ENCODE measurements at regions not wholly inside any gene's neighbourhood (a gene's known extent, or its start where the extent isn't known, plus 50 kb on each side); places are given as distances from the start of the nearest gene placed in this dataset.
"Not testable (repeated sequence)": the region's sequence is repeated elsewhere in the genome, so short reads cannot be mapped to it uniquely, and the experiment has no call there.

DNA sequence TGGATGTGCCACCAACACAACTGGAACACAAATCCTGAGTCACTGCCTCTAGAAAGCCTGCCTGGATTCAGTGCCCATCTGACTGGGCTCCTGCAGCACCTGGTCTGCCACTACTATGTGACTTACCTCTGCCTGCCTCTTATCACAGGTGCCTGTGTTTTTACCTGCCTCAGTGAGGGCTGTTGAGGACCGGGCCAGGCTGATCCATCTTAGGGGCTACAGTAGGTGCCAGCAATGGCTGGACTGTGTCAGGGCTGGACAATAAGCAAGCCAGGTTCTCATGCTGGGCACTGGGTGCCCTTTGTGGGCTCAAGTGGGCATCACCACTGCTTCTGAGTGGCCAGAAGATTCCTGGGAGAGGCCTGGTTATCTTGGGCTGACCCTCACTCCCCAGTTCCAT is 948.6 kb upstream of the TPTE start:
- not testable (repeated sequence) for TF ChIP-seq POLR2A (IDR thresholded peaks at IDR 0.05)
- TF ChIP-seq, protein P1, sequence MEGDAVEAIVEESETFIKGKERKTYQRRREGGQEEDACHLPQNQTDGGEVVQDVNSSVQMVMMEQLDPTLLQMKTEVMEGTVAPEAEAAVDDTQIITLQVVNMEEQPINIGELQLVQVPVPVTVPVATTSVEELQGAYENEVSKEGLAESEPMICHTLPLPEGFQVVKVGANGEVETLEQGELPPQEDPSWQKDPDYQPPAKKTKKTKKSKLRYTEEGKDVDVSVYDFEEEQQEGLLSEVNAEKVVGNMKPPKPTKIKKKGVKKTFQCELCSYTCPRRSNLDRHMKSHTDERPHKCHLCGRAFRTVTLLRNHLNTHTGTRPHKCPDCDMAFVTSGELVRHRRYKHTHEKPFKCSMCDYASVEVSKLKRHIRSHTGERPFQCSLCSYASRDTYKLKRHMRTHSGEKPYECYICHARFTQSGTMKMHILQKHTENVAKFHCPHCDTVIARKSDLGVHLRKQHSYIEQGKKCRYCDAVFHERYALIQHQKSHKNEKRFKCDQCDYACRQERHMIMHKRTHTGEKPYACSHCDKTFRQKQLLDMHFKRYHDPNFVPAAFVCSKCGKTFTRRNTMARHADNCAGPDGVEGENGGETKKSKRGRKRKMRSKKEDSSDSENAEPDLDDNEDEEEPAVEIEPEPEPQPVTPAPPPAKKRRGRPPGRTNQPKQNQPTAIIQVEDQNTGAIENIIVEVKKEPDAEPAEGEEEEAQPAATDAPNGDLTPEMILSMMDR (IDR thresholded peaks at IDR 0.05), result not testable (repeated sequence)

Data from esophagus squamous epithelium (tissue), 4 donors.